ENCODE measurements at regions not wholly inside any gene's neighbourhood (a gene's known extent, or its start where the extent isn't known, plus 50 kb on each side); places are given as distances from the start of the nearest gene placed in this dataset.
"Not testable (repeated sequence)": the region's sequence is repeated elsewhere in the genome, so short reads cannot be mapped to it uniquely, and the experiment has no call there.

DNA sequence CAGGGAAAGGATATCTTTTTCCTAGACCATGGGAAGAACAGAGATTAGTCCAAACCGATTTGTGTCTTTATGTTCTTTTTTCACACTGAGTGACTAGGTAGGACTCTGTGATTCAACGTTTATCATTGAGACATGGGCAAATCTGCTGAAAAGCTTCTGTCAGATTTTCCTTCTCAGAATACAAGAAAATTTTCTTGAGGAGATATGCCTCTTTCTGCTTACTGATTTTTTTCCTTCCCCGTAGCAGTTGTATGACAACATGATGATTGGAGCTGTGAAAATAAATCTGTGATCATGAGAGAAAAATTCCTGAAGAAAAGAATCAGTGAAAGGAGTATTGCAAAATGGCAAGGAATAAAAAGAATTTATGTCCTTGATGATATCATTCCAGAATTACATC is 130.6 kb upstream of the FAT4 start:
- H3K27me3 Mint-ChIP-seq: no peaks in the 10 kb centered on the region

DNA sequence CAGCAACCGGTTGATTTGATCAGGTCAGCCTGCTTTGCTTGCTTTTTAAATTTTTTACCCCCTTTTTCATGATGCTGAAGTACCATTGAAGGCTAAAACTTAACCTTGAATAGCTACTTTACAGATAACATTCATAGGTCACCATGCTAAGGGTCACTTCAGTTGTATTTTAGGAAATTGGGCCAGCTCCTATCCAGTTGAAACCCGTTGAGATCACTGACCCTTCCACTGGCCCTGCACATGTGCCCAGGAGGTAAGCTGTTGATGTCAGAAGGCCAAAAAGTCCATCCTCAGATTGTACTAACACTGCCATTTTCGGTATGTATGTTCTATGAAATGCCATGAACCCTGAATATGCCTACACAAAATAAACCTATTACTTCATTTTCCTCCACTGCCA is 133.0 kb upstream of the FAT4 start:
- Mint-ChIP-seq H3K27me3 (no peaks in the 10 kb centered on the region), H3K9me3 (peaks cover 11% of the 10 kb centered on the region), H3K4me3 (no peak overlapping the region), H3K27ac (no peak overlapping the region), H3K4me1 (ENCODE audit: low read depth) (no peaks in the 10 kb centered on the region), H3K36me3 (ENCODE audit: low read depth) (no peaks in the 10 kb centered on the region)
- intact Hi-C loops (cut with micrococcal nuclease): no loop called here

More for the DNA sequence above, 130.6 kb upstream of the FAT4 start:
- no peaks in the 10 kb centered on the region for H3K36me3 Mint-ChIP-seq (ENCODE audit: low read depth)
- no peak overlapping the region for H3K27ac Mint-ChIP-seq
- no peaks in the 10 kb centered on the region for H3K4me1 Mint-ChIP-seq (ENCODE audit: low read depth)
- peaks cover 19% of the 10 kb centered on the region for H3K9me3 Mint-ChIP-seq
- H3K4me3 Mint-ChIP-seq: no peak overlapping the region
- intact Hi-C loops (cut with micrococcal nuclease): no loop called here

DNA sequence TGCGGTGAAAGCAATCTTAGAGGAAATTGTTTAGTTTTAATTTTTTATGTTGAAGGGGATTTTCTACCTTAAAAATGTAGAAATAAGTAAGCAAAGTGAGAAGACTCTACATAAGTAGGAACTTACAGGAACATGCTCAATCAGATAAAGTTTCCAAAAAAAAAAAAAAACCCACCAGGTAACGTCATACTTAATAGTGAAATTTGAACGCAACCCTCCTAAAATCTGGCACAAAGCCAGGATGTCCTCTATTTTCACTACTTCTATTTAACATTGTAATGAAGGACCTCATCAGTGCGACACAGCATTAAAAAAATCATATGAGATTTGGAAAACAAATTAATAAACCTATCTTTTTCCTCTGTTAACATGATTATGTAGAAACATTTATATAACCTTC is 135.0 kb upstream of the FAT4 start:
- Mint-ChIP-seq H3K27me3 (no peaks in the 10 kb centered on the region), H3K4me3 (no peak overlapping the region), H3K4me1 (ENCODE audit: low read depth) (no peaks in the 10 kb centered on the region), H3K36me3 (ENCODE audit: low read depth) (no peaks in the 10 kb centered on the region), H3K9me3 (peaks cover 11% of the 10 kb centered on the region), H3K27ac (no peak overlapping the region)
- intact Hi-C loops (cut with micrococcal nuclease): no loop called here

DNA sequence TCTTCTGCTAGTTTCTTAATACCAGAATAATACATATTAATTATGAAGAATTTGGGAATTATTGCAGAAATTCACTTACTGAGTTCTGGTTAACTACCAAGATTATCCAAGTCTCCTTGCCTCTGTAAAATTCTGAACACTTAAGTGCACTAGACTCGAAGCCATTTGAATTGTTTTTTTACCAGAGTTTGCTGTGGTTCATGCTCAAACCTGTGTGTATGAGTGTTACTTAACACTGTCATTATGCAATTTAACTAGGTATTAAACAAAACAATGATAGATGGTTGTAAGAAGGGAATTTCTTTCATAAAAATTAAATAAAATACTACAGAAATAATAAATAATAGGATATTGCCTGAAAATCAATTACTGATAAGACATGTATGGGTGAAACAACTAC is 145.6 kb upstream of the FAT4 start:
- no peak overlapping the region for H3K27ac Mint-ChIP-seq

DNA sequence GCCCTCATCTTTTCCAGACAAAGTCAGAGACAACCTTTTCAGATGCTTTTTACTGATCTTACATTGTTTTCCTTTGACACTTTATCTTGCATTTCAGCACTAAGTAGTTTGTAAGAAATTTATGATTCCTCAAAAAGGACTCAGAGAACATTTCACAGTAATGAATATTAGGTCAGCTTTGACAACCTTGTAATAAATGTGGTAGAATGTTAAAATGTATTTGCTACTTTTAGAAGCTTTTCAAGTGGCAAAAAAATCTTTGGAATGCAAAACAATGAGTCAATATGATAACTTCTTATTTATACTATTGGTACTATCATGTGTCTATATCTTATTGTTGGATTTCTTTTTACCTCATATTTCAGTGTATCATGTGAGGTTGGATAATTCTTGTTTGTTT is 146.2 kb upstream of the FAT4 start:
- Mint-ChIP-seq H3K27me3 (no peaks in the 10 kb centered on the region), H3K4me3 (no peak overlapping the region), H3K36me3 (ENCODE audit: low read depth) (no peaks in the 10 kb centered on the region), H3K27ac (no peak overlapping the region), H3K9me3 (peaks cover 8% of the 10 kb centered on the region), H3K4me1 (ENCODE audit: low read depth) (no peaks in the 10 kb centered on the region)
- intact Hi-C loops (cut with micrococcal nuclease): no loop called here

More for the DNA sequence above, 145.6 kb upstream of the FAT4 start:
- no peak overlapping the region for H3K4me3 Mint-ChIP-seq
- H3K27me3 Mint-ChIP-seq: no peaks in the 10 kb centered on the region
- H3K4me1 Mint-ChIP-seq (ENCODE audit: low read depth): no peaks in the 10 kb centered on the region
- intact Hi-C loops (cut with micrococcal nuclease): no loop called here
- H3K9me3 Mint-ChIP-seq: peaks cover 8% of the 10 kb centered on the region
- no peaks in the 10 kb centered on the region for H3K36me3 Mint-ChIP-seq (ENCODE audit: low read depth)

DNA sequence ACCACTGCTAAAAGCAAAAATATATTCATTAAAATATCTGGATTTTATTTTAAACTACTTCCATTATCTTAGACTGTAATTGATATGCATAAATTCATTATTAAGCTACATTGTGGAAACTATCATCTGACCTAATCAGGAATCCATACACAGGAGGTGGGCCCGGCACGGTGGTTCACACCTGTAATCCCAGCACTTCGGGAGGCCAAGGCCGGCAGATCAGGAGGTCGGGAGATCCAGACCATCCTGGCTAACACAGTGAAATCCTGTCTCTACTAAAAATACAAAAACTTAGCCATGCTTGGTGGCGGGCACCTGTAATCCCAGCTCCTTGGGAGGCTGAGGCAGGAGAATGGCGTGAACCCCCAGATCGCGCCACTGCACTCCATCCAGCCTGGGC is 148.7 kb upstream of the FAT4 start:
- H3K4me3 Mint-ChIP-seq; H3K36me3 Mint-ChIP-seq (ENCODE audit: low read depth); H3K27me3 Mint-ChIP-seq; H3K27ac Mint-ChIP-seq; H3K4me1 Mint-ChIP-seq (ENCODE audit: low read depth); H3K9me3 Mint-ChIP-seq; intact Hi-C loops (cut with micrococcal nuclease): not testable (repeated sequence)

DNA sequence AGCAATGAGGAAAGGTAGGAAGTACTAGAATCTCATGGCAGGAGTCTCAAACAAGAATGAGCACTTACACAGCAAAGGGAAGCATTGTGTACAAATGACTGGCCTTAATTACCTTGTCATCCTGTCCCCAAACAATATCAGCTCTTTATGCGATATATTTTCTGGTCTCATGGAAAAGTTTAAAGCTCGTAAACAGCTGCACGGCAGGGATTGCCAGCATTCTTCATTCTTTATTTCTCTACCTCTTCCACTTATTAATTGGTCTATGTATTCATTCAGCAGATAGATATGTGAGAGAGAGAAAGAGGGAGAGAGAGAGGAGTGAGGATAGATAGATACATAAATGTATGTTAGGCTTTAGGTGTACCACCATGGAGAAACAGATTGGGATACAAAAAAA is 155.8 kb upstream of the FAT4 start:
- intact Hi-C loops (cut with micrococcal nuclease): no loop called here

DNA sequence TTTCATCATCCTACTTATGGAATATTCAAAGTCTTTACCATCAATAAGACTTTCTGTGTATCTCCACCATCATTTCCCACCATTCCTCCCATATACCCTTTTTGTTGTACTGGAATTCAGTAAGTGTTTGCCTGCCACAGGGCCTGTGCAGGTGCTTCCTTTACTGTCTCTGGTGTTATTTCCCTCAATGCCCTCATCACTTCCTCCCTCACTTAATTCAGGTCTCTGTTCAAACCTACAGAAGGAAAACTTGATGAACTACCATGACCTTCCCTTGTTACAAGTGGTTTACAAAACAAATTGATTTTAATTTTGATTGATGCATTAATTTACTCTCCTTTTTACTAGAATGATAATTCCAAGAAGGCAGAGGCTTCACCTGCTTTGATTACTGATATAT is 159.5 kb upstream of the FAT4 start:
- no peaks in the 10 kb centered on the region for H3K27me3 Mint-ChIP-seq
- no peak overlapping the region for H3K4me3 Mint-ChIP-seq
- intact Hi-C loops (cut with micrococcal nuclease): no loop called here
- peaks cover 7% of the 10 kb centered on the region for H3K9me3 Mint-ChIP-seq
- no peak overlapping the region for H3K27ac Mint-ChIP-seq
- no peaks in the 10 kb centered on the region for H3K36me3 Mint-ChIP-seq (ENCODE audit: low read depth)
- H3K4me1 Mint-ChIP-seq (ENCODE audit: low read depth): no peaks in the 10 kb centered on the region

More for the DNA sequence above, 155.8 kb upstream of the FAT4 start:
- H3K27me3 Mint-ChIP-seq: no peaks in the 10 kb centered on the region
- no peaks in the 10 kb centered on the region for H3K9me3 Mint-ChIP-seq
- H3K36me3 Mint-ChIP-seq (ENCODE audit: low read depth): no peaks in the 10 kb centered on the region
- H3K4me1 Mint-ChIP-seq (ENCODE audit: low read depth): no peaks in the 10 kb centered on the region
- no peak overlapping the region for H3K27ac Mint-ChIP-seq
- no peak overlapping the region for H3K4me3 Mint-ChIP-seq

DNA sequence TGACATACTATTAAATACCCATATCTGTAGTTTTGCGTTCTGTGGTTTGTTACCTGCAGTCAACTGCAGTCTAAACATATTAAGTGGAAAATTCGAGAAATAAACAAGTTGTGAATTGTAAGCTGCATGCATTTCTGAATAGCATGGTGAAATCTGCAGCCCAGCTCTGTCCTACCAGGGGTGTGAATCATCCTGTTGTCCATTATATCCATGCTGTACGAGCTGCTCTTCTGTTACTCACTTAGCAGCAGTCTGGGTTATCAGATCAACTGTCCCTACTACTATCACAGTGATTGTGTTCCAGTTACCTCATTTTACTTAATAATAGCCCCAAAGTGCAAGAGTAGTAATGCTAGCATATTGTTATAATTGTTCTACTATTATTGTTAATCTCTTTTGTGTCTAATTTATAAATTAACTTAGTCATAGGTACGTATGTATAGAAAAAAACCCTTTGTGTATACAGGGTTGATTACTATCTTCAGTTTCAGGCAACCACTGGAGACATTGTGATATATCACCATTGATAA is 173.7 kb upstream of the FAT4 start:
- intact Hi-C loops (cut with micrococcal nuclease): no loop called here
- H3K9me3 Mint-ChIP-seq: no peaks in the 10 kb centered on the region
- H3K4me3 Mint-ChIP-seq: no peak overlapping the region
- H3K27ac Mint-ChIP-seq: no peak overlapping the region
- no peaks in the 10 kb centered on the region for H3K4me1 Mint-ChIP-seq (ENCODE audit: low read depth)
- no peaks in the 10 kb centered on the region for H3K27me3 Mint-ChIP-seq
- no peaks in the 10 kb centered on the region for H3K36me3 Mint-ChIP-seq (ENCODE audit: low read depth)

DNA sequence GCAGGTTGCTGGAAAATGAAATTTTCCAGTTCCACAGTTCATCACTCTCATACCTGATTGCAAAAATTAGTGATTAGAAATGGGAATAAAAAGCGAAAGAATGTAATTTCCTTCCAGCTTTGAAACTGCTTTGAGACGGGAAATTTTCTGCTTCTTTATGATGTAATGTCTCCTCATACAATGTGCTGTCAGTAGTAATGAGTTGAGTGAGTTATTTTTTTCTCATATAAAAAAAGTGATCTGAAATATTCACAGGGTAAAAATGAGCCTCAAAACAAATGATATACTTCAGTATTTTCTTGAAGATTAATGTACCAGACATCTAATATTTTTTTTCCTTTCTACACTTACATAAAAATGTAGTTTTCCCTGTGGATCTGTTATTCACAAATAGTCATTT is 179.1 kb upstream of the FAT4 start:
- no peak overlapping the region for H3K27ac Mint-ChIP-seq
- H3K27me3 Mint-ChIP-seq: no peaks in the 10 kb centered on the region
- no peaks in the 10 kb centered on the region for H3K9me3 Mint-ChIP-seq
- H3K4me1 Mint-ChIP-seq (ENCODE audit: low read depth): no peaks in the 10 kb centered on the region
- intact Hi-C loops (cut with micrococcal nuclease): no loop called here
- no peaks in the 10 kb centered on the region for H3K36me3 Mint-ChIP-seq (ENCODE audit: low read depth)
- H3K4me3 Mint-ChIP-seq: no peak overlapping the region

DNA sequence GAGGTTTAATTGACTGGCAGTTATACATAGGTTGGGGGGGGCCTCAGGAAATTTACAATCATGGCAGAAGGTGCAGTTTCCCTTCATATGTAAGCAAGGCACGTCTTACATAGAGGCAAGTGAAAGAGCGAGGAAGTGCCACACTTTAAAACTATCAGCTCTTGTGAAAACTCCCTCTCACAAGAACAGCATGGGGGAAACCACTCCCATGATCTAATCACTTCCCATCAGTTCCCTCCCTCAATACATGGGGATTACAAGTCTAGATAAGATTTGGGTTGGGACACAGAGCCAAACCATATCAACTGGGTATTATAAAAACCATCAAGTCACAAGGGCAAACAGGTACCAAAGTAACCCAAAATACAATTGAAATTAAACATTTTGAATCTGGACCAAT is 182.0 kb upstream of the FAT4 start:
- intact Hi-C loops (cut with micrococcal nuclease): no loop called here
- no peaks in the 10 kb centered on the region for H3K36me3 Mint-ChIP-seq (ENCODE audit: low read depth)
- H3K9me3 Mint-ChIP-seq: no peaks in the 10 kb centered on the region
- H3K27me3 Mint-ChIP-seq: no peaks in the 10 kb centered on the region
- no peaks in the 10 kb centered on the region for H3K4me1 Mint-ChIP-seq (ENCODE audit: low read depth)
- H3K4me3 Mint-ChIP-seq: no peak overlapping the region
- no peak overlapping the region for H3K27ac Mint-ChIP-seq

DNA sequence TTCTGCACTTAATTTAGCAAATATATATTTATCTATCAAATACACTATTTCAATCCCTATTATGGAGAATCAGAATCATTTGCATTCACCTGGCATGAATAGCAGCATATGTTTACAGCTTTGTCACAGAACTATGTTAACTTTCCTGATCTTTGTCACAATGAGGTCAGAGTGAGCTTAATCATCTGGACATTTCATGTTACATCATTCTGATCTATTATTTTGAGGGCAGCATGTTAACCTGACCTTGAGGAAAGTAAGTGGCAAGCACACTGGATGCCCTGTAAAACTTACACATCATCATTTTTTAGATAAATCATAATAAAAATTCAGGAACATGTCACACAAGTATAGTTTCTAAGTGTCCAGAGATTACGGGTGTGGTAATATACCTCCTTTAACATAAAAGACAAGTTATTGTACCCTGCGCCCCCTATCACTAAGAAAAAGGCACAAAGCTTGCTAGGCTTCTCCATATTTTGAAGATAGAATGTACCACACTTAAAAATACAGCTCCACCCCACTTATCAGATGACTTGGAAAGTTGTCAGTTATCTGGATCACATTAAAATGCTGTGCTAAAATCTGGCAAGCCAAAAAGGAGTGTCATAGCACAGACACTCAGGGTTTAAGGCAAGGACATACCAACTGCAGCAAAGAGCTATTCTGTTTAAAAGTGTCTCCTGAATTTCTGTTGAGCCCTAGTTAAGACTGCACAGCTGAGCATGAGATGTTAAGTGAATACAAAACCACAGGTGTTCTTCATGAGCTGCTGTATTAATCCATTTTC is 182.7 kb upstream of the FAT4 start:
- no peak overlapping the region for H3K4me3 Mint-ChIP-seq
- no peaks in the 10 kb centered on the region for H3K4me1 Mint-ChIP-seq (ENCODE audit: low read depth)
- H3K9me3 Mint-ChIP-seq: no peaks in the 10 kb centered on the region
- H3K36me3 Mint-ChIP-seq (ENCODE audit: low read depth): no peaks in the 10 kb centered on the region
- H3K27ac Mint-ChIP-seq: no peak overlapping the region
- H3K27me3 Mint-ChIP-seq: no peaks in the 10 kb centered on the region
- intact Hi-C loops (cut with micrococcal nuclease): no loop called here

DNA sequence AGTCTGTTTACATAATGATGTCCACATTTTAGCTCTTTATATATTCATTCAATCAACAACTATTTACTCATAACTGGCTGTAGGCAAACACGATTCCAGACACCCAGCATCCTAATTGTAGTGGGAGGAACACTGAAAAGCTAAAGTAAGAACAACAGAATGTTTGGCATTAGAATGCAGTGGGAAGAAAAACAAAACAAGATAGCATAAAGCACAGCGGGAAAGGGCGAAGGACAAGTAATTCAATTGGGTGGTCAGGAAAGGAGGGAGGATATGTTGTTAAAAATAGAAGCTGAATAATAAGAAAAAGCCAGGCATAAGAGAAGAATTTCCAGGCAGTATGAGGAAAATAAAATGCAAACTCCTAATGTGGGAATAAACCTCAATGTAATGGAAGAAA is 189.5 kb upstream of the FAT4 start:
- no peak overlapping the region for H3K4me3 Mint-ChIP-seq
- H3K9me3 Mint-ChIP-seq: no peaks in the 10 kb centered on the region
- intact Hi-C loops (cut with micrococcal nuclease): no loop called here
- no peaks in the 10 kb centered on the region for H3K4me1 Mint-ChIP-seq (ENCODE audit: low read depth)
- no peaks in the 10 kb centered on the region for H3K27me3 Mint-ChIP-seq
- H3K27ac Mint-ChIP-seq: no peak overlapping the region
- no peaks in the 10 kb centered on the region for H3K36me3 Mint-ChIP-seq (ENCODE audit: low read depth)

DNA sequence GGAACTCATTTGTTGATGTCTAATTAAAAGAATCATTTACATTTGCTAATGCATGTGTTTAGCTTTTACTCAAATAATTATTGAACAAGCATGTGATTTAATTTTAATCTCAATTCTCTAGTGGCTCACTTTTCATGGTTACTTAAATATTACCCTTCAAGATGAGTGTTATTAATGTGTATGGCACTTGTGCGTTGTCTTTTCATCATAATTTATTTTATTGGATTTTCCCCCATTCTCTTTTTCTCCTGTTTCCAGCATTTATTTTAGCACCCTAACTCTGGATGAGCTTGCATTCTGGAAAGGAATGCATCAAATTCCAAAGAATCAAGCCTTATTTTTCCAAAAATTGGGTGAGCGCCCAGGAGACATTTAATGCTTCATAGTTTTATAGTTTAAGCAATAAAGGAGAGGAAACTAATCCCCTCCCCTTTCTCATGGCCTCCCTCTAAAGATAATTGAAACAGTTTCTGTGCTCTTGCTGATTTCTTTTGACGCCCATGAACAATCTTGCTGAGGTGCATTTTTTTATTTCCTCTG is 191.1 kb upstream of the FAT4 start:
- Mint-ChIP-seq H3K4me1 (ENCODE audit: low read depth) (no peaks in the 10 kb centered on the region), H3K36me3 (ENCODE audit: low read depth) (no peaks in the 10 kb centered on the region), H3K27ac (no peak overlapping the region), H3K27me3 (no peaks in the 10 kb centered on the region), H3K9me3 (no peaks in the 10 kb centered on the region), H3K4me3 (no peak overlapping the region)
- intact Hi-C loops (cut with micrococcal nuclease): no loop called here

DNA sequence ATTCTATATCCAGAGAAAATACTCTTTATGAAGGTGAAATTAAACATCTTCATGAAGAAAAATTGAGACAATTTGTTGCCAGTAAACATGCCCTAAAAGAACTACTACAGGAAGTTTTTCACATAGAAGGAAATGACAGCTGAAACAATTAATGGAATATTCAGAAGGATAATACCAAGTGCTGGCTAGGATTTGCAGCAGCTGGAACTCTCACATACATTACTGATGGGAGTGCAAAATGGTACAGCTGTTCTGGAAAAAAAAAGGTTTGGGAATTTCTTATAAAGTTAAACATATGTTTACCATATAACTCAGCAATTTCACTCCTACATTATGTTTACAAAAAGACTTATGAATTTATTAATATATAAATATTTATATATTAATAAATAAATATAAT is 193.2 kb upstream of the FAT4 start:
- Mint-ChIP-seq H3K4me1 (ENCODE audit: low read depth) (no peaks in the 10 kb centered on the region), H3K4me3 (no peak overlapping the region), H3K27ac (no peak overlapping the region), H3K9me3 (no peaks in the 10 kb centered on the region), H3K27me3 (no peaks in the 10 kb centered on the region), H3K36me3 (ENCODE audit: low read depth) (no peaks in the 10 kb centered on the region)
- intact Hi-C loops (cut with micrococcal nuclease): no loop called here

Data from dendritic cell treated with granulocyte-macrophage colony-stimulating factor and Interleukin-4, amounts not matched to agents 40 ng/mL and 50 ng/mL, for 4 days (primary cell).